ENCODE measurements at regions not wholly inside any gene's neighbourhood (a gene's known extent, or its start where the extent isn't known, plus 50 kb on each side); places are given as distances from the start of the nearest gene placed in this dataset.

- TF ChIP-seq, protein P1, sequence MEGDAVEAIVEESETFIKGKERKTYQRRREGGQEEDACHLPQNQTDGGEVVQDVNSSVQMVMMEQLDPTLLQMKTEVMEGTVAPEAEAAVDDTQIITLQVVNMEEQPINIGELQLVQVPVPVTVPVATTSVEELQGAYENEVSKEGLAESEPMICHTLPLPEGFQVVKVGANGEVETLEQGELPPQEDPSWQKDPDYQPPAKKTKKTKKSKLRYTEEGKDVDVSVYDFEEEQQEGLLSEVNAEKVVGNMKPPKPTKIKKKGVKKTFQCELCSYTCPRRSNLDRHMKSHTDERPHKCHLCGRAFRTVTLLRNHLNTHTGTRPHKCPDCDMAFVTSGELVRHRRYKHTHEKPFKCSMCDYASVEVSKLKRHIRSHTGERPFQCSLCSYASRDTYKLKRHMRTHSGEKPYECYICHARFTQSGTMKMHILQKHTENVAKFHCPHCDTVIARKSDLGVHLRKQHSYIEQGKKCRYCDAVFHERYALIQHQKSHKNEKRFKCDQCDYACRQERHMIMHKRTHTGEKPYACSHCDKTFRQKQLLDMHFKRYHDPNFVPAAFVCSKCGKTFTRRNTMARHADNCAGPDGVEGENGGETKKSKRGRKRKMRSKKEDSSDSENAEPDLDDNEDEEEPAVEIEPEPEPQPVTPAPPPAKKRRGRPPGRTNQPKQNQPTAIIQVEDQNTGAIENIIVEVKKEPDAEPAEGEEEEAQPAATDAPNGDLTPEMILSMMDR (conservative IDR thresholded peaks at IDR 0.05 in 1 of 2, IDR thresholded peaks at IDR 0.05 in 1 of 2; ENCODE audit: low read depth in 1 of 2, low read length in 2 of 2), result no peak
- TF ChIP-seq EZH2 (IDR thresholded peaks at IDR 0.05; ENCODE audit: low read length, missing control alignments), result no peak
These were observed 129.0 kb upstream of the COPS8 start for GRCh38 chr2:236956641-236957040.

Measured in fibroblast of lung (primary cell).